IMR-90 (cell line): ENCODE measurements at regions not wholly inside any gene's neighbourhood (a gene's known extent, or its start where the extent isn't known, plus 50 kb on each side); places are given as distances from the start of the nearest gene placed in this dataset.

Source experiments
- ATAC-seq: fragments of 200-7000 bp; cut with Tn5 transposase; 2 replicates; pipeline ENCODE4 v1.9.1; 2020; ENCODE audit warnings: low read depth, mild to moderate bottlenecking, moderate library complexity
- BruUV-seq: library from RNA; stranded (reverse); fragments of 400-500 nt; replicated peaks from 2 replicates; lab custom pipeline; 2021; lab: Mats Ljungman, UMichigan
- CTCF ChIA-PET: fragments of 300-600 bp; formaldehyde crosslinking; extraction: SDS; loops from one replicate; lab custom pipeline; 2021; ENCODE audit warnings: antibody characterized with exemption; lab: Yijun Ruan, JAX
- POLR2A ChIA-PET: fragments of 300-600 bp; sonication (Branson Sonifier 250); formaldehyde crosslinking; loops from one replicate; lab custom pipeline; 2022; ENCODE audit warnings: antibody characterized with exemption; ENCODE audit not compliant: unreplicated experiment; lab: Charles Lee
- DNase-seq: peaks from one replicate; pipeline ENCODE4 v3.0.0; 2013
- H2AFZ ChIP-seq: replicated peaks from 2 replicates; pipeline ENCODE3; 2013; ENCODE audit warnings: low read length, mild to moderate bottlenecking; ENCODE audit not compliant: poor library complexity
- H2AK5ac ChIP-seq: 2 replicates; pipeline ENCODE4 v1.6.1; 2013; ENCODE audit warnings: low read depth, low read length, inconsistent platforms
- H2AK9ac ChIP-seq: replicated peaks from 2 replicates; pipeline ENCODE3; 2013; ENCODE audit warnings: mild to moderate bottlenecking, low read depth, low read length, moderate library complexity; ENCODE audit not compliant: poor library complexity
- H2BK120ac ChIP-seq: 2 replicates; pipeline ENCODE4 v1.6.1; 2013; ENCODE audit warnings: low read depth, low read length, inconsistent platforms
- H2BK15ac ChIP-seq: 3 replicates; pipeline ENCODE4 v1.6.1; 2013; ENCODE audit warnings: low read depth, low read length, inconsistent platforms
- H2BK20ac ChIP-seq: 2 replicates; pipeline ENCODE4 v1.6.1; 2013; ENCODE audit warnings: low read depth, mild to moderate bottlenecking, inconsistent platforms, low read length, moderate library complexity
- H2BK5ac ChIP-seq: 2 replicates; pipeline ENCODE4 v1.6.1; 2013; ENCODE audit warnings: mild to moderate bottlenecking, low read depth, low read length, inconsistent platforms; ENCODE audit not compliant: poor library complexity, severe bottlenecking
- H3K14ac ChIP-seq: replicated peaks from 2 replicates; pipeline ENCODE4 v1.6.1; 2013; ENCODE audit warnings: low read depth, low read length, inconsistent platforms
- H3K18ac ChIP-seq: 2 replicates; pipeline ENCODE4 v1.6.1; 2013; ENCODE audit warnings: low read depth, low read length, control low read depth
- H3K23ac ChIP-seq: 2 replicates; pipeline ENCODE4 v1.6.1; 2013; ENCODE audit warnings: low read depth, low read length, inconsistent platforms
- H3K27ac ChIP-seq: 2 replicates; pipeline ENCODE4 v1.5.1; 2013; ENCODE audit warnings: mild to moderate bottlenecking, control low read depth, low read length; ENCODE audit not compliant: insufficient read depth
- H3K27me3 ChIP-seq: 2 replicates; pipeline ENCODE4 v1.6.1; 2013; ENCODE audit warnings: low read length; ENCODE audit not compliant: control insufficient read depth, insufficient read depth
- H3K36me3 ChIP-seq: 2 replicates; pipeline ENCODE4 v1.6.1; 2013; ENCODE audit warnings: low read length, mixed read lengths; ENCODE audit not compliant: control insufficient read depth, insufficient read depth
- H3K4ac ChIP-seq: 2 replicates; pipeline ENCODE4 v1.6.1; 2013; ENCODE audit warnings: low read depth, low read length, inconsistent platforms
- H3K4me1 ChIP-seq: 2 replicates; pipeline ENCODE4 v1.6.1; 2013; ENCODE audit warnings: low read length, mixed read lengths; ENCODE audit not compliant: control insufficient read depth, insufficient read depth
- H3K4me2 ChIP-seq: 2 replicates; pipeline ENCODE4 v1.6.1; 2013; ENCODE audit warnings: low read depth, mild to moderate bottlenecking, control low read depth, low read length, moderate library complexity
- H3K4me3 ChIP-seq: 2 replicates; pipeline ENCODE4 v1.5.1; 2013; ENCODE audit warnings: low read depth, mild to moderate bottlenecking, control low read depth, low read length, moderate library complexity; ENCODE audit not compliant: insufficient read depth
- H3K56ac ChIP-seq: 2 replicates; pipeline ENCODE4 v1.6.1; 2013; ENCODE audit warnings: low read length, inconsistent platforms; ENCODE audit not compliant: insufficient read depth; ENCODE audit errors: extremely low read depth
- H3K79me1 ChIP-seq, 2 experiments: 2 replicates each; pipeline ENCODE4 v1.6.1; 2013; ENCODE audit warnings: low read length in 2 of 2, inconsistent platforms in 1 of 2, low read depth in 1 of 2
- H3K9ac ChIP-seq: 2 replicates; pipeline ENCODE4 v1.6.1; 2013; ENCODE audit warnings: low read depth, low read length, control low read depth
- H3K9me1 ChIP-seq: 2 replicates; pipeline ENCODE4 v1.6.1; 2013; ENCODE audit warnings: low read length, inconsistent platforms; ENCODE audit not compliant: insufficient read depth
- H3K9me3 ChIP-seq: 2 replicates; pipeline ENCODE4 v1.6.1; 2013; ENCODE audit warnings: low read length; ENCODE audit not compliant: control insufficient read depth, insufficient read depth
- H4K20me1 ChIP-seq: 2 replicates; pipeline ENCODE4 v1.6.1; 2013; ENCODE audit warnings: low read length, inconsistent platforms; ENCODE audit not compliant: insufficient read depth
- H4K5ac ChIP-seq: 2 replicates; pipeline ENCODE4 v1.6.1; 2013; ENCODE audit warnings: mild to moderate bottlenecking, low read depth, low read length, control low read depth
- H4K8ac ChIP-seq, 2 experiments: 2 replicates each; pipeline ENCODE4 v1.6.1; 2013; ENCODE audit warnings: low read depth in 2 of 2, low read length in 2 of 2, control low read depth in 1 of 2, inconsistent platforms in 1 of 2
- H4K91ac ChIP-seq: 2 replicates; pipeline ENCODE4 v1.6.1; 2013; ENCODE audit warnings: low read depth, low read length, inconsistent platforms; ENCODE audit not compliant: insufficient read depth
- CHD1 ChIP-seq: IDR thresholded peaks from 2 replicates; pipeline ENCODE4 v1.6.1; 2012; ENCODE audit warnings: low read depth, low read length, improper control_type of control experiment
- ELK1 ChIP-seq: fragments of 150-350 bp; IDR thresholded peaks from 2 replicates; pipeline ENCODE4 v1.6.1; 2016; ENCODE audit warnings: low read depth, mild to moderate bottlenecking, low read length, moderate library complexity, borderline replicate concordance
- MAFK ChIP-seq: IDR thresholded peaks from 2 replicates; pipeline ENCODE4 v1.6.1; 2012; ENCODE audit warnings: low read depth, low read length, improper control_type of control experiment
- MXI1 ChIP-seq: IDR thresholded peaks from 2 replicates; pipeline ENCODE4 v1.6.1; 2012; ENCODE audit warnings: low read depth, mild to moderate bottlenecking, low read length, moderate library complexity, borderline replicate concordance
- NFE2L2 ChIP-seq: fragments of 150-350 bp; IDR thresholded peaks from 2 replicates; pipeline ENCODE4 v1.6.1; 2016; ENCODE audit warnings: low read depth, mild to moderate bottlenecking, low read length
- RFX5 ChIP-seq: IDR thresholded peaks from 2 replicates; pipeline ENCODE4 v1.8.0; 2012; ENCODE audit warnings: low read depth, mild to moderate bottlenecking, low read length, moderate library complexity
- SMC3 ChIP-seq: fragments of 150-350 bp; IDR thresholded peaks from 2 replicates; pipeline ENCODE4 v1.6.1; 2016; ENCODE audit warnings: low read depth, mild to moderate bottlenecking, antibody characterized with exemption, low read length, moderate library complexity
- WGBS, 2 experiments: methylation state at CpG; one replicate each; pipeline versions ENCODE4 v1.1.5 to v1.1.7; 2013; ENCODE audit warnings: missing lambda C conversion rate in 2 of 2; ENCODE audit not compliant: insufficient read length in 1 of 2; ENCODE audit errors: extremely low coverage in 2 of 2; 5-methylcytosine and 5-hydroxymethylcytosine counted together
- dilution Hi-C: fragments of 300-500 bp; cut with HindIII; formaldehyde crosslinking; loops from one replicate; pipeline ENCODE4 v1.14.3; 2018; ENCODE audit warnings: low sequenced_read_pairs; ENCODE audit not compliant: unreplicated experiment
- in situ Hi-C: fragments of 300-500 bp; cut with MboI; formaldehyde crosslinking; loops from 3 replicates; pipeline ENCODE4 v1.14.3; 2019; ENCODE audit warnings: low sequenced_read_pairs, inconsistent platforms, mixed read lengths
- intact Hi-C: fragments of 100-400 bp; cut with micrococcal nuclease; formaldehyde crosslinking; loops from 2 replicates; pipeline ENCODE4 v1.10.0; 2022
- TF ChIP-seq, protein P1 (sequence below): fragments of 150-350 bp; IDR thresholded peaks from 2 replicates; pipeline ENCODE4 v1.6.1; 2017; ENCODE audit warnings: mild to moderate bottlenecking, antibody characterized with exemption, low read length, low read depth

GRCh38 chr3:103712320-103713008 is 1277.6 kb downstream of the ZPLD1 start:
- Histone ChIP-seq H2AK9ac (no peak overlapping the region), H3K9me1 (no peaks in the 10 kb centered on the region), H3K18ac (no peak overlapping the region), H4K5ac (no peak overlapping the region), H3K4me2 (no peak overlapping the region), H3K9ac (no peak overlapping the region), H3K27me3 (no peaks in the 10 kb centered on the region), H3K4ac (no peak overlapping the region), H2BK20ac (no peak overlapping the region), H3K9me3 (no peaks in the 10 kb centered on the region), H3K36me3 (no peaks in the 10 kb centered on the region), H2AFZ (no peak overlapping the region), H3K23ac (no peak overlapping the region), H3K14ac (no peak overlapping the region), H4K20me1 (no peaks in the 10 kb centered on the region), H3K79me1 (no peaks in the 10 kb centered on the region), H2BK120ac (no peak overlapping the region), H3K4me1 (no peaks in the 10 kb centered on the region), H2BK15ac (no peak overlapping the region), H3K27ac (no peak overlapping the region), H3K56ac (no peak overlapping the region), H2AK5ac (no peak overlapping the region), H3K4me3 (no peak overlapping the region), H4K8ac (no peak overlapping the region), H4K91ac (no peak overlapping the region), H2BK5ac (no peak overlapping the region)
- intact Hi-C loops: no loop called here
- dilution Hi-C loops: no loop called here
- ATAC-seq: no peak
- CTCF ChIA-PET: no interaction called here
- POLR2A ChIA-PET: no interaction called here
- in situ Hi-C loops: no loop called here
- TF ChIP-seq RFX5: no peak
- no peak for TF ChIP-seq CHD1
- TF ChIP-seq MXI1: no peak
- TF ChIP-seq MAFK: no peak
- TF ChIP-seq SMC3: no peak
- TF ChIP-seq ELK1: no peak
- TF ChIP-seq NFE2L2: no peak
- TF ChIP-seq, protein P1, sequence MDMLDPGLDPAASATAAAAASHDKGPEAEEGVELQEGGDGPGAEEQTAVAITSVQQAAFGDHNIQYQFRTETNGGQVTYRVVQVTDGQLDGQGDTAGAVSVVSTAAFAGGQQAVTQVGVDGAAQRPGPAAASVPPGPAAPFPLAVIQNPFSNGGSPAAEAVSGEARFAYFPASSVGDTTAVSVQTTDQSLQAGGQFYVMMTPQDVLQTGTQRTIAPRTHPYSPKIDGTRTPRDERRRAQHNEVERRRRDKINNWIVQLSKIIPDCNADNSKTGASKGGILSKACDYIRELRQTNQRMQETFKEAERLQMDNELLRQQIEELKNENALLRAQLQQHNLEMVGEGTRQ: no peak
- no TSS peak for BruUV-seq
- no CpG with 5 or more reads among the region's 1 CpG for WGBS, 2 experiments
- DNase-seq: peak; percentile 17
